Neural cell (in vitro differentiated cells): ENCODE measurements at regions not wholly inside any gene's neighbourhood (a gene's known extent, or its start where the extent isn't known, plus 50 kb on each side); places are given as distances from the start of the nearest gene placed in this dataset.

Experiments used
- CTCF ChIP-seq: fragments of 450-650 bp; IDR thresholded peaks from 2 replicates; pipeline ENCODE4 v1.5.1; 2014; ENCODE audit warnings: antibody characterized with exemption, mild to moderate bottlenecking, moderate library complexity; ENCODE audit not compliant: poor library complexity, severe bottlenecking
- EZH2 ChIP-seq: fragments of 200-600, 300-800 bp; shearing (Covaris generic), sonication (generic); IDR thresholded peaks from 2 replicates; pipeline ENCODE4 v1.6.1; 2014; ENCODE audit warnings: antibody characterized with exemption, low read length, borderline replicate concordance, mild to moderate bottlenecking; ENCODE audit not compliant: insufficient read depth, poor library complexity, severe bottlenecking
- MXI1 ChIP-seq: fragments of 450-650 bp; conservative IDR thresholded peaks from 2 replicates; pipeline ENCODE4 v1.6.1; 2014; ENCODE audit warnings: antibody characterized with exemption, mild to moderate bottlenecking; ENCODE audit not compliant: poor library complexity, severe bottlenecking
- POLR2AphosphoS5 ChIP-seq: IDR thresholded peaks from 2 replicates; pipeline ENCODE4 v1.6.1; 2012
- TAF1 ChIP-seq: IDR thresholded peaks from 2 replicates; pipeline ENCODE4 v1.6.1; 2012; ENCODE audit warnings: low read depth

GRCh38 chr4:56146956-56147355 lies 198.2 kb downstream of the CEP135 start:
- no peak for TF ChIP-seq CTCF
- no peak for TF ChIP-seq POLR2AphosphoS5
- no peak for TF ChIP-seq TAF1
- TF ChIP-seq MXI1, result no peak
- no peak for TF ChIP-seq EZH2
